DMS153 (cell line): ENCODE measurements at regions not wholly inside any gene's neighbourhood (a gene's known extent, or its start where the extent isn't known, plus 50 kb on each side); places are given as distances from the start of the nearest gene placed in this dataset.
A peak's percentile ranks its signal among the peaks of the same experiment; 100 is the strongest.
"Not testable (repeated sequence)": the region's sequence is repeated elsewhere in the genome, so short reads cannot be mapped to it uniquely, and the experiment has no call there.

Source experiments
- DNase-seq: peaks from one replicate; lab custom pipeline; 2025; lab: John Stamatoyannopoulos, UW

DNA sequence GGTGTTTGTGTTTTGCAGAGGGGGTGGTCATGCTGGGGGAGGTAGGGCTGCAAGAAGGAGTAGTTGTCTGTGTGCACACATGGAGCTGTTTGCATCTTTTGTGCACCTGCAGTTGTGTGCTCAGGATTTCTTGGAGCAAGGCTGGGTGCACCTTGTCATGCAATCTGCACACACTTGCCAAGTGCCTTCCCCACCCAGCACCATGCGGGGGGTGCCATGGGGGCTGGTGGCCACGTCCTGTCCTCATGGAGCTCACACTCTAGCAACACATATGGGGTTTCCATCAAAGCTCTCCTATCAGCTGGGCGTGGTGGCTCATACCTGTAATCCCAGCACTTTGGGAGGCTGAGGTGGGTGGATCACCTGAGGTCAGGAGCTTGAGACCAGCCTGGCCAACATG lies 111.6 kb downstream of the CRLF3 start:
- not testable (repeated sequence) for DNase-seq

DNA sequence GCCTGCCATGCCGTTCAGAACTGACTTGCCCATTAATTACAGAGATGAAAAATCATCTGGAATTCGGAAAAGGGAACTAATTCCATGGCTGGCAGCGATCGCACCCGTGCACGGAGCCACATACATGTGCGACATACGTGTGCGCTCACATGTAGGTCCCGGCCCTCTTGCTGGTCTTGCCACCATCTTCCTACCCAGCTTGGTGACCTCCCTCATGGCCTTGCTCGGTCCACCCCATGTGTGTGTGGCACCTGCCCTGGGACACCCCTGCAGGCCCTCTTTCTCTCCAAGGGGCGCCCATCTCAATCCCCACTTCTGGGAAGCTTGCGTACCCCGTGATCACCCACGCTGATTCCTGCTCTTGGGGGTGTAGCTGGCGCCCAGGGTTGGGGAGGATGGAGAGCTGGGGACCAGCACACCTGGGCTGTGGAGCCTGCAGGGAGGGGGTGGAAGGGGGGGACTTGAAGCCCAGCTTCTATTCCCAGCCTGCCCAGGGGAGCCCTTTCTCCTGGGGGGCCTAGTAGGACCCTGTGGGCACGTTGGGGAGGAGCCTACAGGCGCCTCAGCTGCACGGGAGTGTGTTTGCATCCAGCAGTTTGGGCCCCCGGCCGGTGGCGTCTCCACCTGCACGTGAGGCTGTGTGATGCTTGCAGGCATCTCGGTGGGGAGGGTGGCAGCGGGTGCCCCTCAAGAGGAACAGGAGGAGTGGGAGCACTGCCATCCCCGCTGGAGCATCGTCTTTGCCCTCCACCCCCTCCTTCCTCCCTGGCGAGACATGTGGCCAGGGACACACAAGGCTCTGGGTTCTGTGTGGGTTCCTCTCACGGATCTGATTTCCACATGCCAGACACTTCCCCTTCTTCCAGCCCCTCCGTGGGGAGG lies 112.6 kb downstream of the CRLF3 start:
- not testable (repeated sequence) for DNase-seq

DNA sequence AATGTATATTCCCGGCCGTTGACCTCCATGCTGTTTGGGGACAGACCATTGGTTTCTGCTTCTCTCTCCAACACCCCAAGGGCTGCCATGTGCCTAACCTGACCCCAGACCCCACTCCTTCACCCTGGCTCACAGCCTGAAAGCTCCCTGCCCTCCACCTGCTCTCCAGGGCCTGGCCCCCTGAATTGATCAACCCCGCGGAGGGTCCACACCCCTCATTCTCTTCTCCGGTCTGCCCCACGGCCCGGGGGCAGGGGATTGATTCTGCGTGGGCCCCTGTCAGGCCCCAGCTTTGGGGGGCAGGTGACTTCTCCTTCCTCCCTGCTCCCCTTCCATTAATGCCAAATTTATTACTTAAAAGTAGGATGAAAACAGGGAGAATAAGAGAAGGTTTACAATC lies 113.3 kb downstream of the CRLF3 start:
- DNase-seq, result not testable (repeated sequence)

DNA sequence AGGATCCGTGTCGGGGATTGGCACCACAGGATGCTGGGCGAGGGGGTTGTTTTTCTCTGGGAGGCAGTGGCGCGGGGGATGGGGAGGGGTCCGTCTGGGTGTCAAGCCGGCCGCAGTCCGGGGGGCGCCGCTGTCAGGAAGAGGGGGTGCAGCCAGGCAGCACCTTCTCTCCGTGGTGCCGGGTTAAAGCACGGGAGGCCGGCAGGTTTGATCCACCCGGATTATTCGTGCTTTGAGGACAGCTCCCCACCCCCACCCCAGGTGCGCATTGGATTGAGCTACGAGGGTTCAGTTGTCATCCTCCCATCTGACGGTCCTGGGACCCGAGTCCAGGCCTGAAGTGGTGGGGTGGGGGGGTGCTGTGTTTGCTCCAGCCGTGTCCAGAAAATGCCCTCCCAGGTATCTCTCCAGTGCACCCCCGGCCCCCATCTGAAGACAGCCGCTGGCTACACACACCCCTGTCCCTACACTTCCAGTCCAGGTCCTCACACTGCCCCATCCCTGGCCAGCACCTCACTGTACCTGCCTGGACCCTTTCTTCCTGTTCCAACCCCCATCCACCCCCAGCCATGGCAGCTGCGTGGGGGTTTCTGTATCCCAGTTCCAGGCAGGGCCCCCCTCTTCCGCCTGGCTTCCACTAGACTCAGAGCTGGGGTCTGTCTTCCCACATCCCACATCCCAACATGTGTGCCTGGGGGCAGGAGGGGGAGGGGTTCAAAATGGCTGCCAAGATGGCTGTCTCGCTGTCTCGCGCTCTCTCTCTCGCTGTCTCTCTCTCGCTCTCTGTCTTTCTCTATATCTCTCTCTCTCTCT lies 114.0 kb downstream of the CRLF3 start:
- DNase-seq, result not testable (repeated sequence)

DNA sequence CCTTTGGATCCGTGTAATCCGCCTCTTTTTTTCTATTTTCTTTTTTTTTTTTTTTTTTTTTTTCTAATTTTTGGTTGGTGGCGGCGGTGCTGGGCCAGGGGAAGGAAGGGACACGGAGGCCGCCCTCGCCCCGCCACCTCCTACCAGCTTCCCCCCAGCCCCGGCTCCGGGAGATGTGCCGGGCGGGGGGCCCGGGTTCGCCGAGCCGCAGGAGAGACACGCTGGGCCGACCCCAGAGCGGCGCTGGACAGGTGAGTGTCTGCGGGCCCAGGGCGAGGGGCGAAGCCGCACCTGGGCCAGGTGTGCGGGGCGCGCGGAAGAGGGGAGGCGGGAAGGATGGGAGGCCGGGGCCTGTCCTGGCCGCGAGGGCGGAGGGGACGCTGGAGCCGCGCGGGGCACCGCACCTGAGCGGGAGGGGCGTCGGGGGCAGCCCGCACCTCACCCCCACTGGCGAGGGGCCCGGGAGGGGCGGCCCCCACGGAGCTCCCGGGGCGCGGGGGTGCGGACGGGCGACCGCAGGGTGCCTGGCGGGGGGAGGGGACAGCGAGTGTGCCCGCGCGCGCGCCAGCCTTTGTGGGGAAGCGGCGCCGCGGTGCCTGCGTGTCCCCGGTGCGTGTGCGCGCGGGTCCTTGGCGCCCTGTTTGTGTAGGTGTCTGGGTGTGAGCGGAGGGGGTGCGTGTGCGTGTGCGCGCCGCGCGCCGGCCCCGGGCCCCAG lies 114.8 kb downstream of the CRLF3 start:
- DNase-seq, result not testable (repeated sequence)

DNA sequence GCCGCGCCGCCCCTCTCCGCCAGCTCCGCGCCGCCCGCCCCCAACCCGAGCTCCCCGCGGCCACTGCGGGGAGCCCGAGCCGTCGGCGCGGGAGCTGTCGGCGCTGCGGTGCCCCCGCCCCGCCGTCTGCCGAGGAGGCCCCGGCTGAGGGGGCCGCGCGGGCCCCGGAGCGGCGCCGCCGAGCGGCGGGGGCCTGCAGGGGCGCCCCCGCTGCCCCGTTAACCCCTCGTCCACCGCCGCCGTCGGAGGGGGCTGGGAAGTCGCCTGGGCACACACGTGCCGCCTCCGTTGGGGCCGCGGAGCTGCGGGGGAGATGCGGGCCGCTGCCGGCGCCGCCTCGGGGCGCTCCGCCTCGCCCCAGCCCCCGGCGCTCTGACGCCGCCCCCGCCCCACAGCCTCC lies 115.4 kb downstream of the CRLF3 start:
- DNase-seq, result not testable (repeated sequence)

DNA sequence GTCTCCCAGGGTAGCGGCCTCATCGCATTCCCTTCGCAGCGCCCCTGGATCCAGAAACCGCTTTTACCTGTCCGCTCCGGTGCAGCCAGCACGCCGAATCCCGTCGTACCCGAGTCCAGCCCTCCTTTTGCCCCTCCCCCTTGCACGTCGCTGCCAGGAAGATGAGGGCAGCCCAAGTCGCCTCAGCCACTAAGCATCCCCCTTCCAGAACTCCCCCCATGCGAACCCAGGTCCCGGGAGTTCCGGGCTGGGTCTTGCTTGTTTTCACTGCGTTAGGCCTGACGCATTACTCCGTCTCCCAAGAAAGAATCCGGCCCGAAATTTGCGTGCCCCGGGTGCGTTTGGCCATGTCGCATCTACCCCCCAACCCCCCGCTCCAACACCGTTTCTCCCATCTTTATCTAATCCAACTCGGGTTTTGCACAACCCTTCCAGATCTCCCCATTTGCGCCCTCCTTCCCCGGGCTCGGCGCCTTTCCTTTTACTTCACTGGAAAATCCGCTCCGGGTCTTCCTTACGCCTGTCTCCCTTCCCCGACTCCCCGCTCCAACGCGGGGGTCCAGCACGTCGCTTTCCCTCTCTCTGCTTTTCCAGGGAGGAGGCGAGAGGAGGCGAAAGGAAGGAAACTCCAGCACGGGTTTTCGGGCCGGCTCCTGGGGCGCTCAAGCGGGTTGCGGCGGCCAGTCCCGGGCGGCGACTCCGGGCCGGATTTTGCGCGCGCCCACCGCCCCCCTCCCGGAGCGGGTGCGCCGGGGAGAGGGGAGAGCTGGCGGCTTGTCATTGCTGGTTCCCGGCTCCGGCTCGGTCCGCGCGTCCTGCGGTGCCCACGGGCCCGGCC lies 116.0 kb downstream of the CRLF3 start:
- peak; percentile 92 for DNase-seq

DNA sequence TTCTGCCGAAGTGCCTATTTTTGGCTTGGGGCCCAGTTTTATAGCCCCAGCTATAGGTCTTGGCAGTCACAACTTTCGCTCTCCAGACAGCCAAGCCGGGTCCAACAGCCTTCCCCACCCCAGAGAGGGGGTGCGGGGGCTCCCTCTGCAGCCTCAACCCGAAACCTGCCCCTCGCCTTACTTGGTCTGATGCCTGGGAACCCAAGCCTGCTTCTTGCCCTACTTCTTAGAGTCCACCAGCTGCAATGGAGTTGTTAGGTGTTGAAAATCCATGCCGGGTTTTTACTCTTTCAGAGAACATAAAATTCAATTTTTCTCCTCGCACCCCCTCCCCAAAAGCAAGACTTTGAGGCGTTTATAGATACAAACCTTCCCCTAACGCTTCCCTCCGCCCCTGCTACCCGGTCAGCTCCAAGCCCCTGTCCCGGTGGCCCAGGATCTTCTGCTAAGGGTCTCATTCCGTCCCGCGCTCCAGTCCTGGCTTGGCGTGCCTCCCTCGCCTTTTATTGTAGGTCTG lies 116.7 kb downstream of the CRLF3 start:
- DNase-seq, result peak; percentile 60

DNA sequence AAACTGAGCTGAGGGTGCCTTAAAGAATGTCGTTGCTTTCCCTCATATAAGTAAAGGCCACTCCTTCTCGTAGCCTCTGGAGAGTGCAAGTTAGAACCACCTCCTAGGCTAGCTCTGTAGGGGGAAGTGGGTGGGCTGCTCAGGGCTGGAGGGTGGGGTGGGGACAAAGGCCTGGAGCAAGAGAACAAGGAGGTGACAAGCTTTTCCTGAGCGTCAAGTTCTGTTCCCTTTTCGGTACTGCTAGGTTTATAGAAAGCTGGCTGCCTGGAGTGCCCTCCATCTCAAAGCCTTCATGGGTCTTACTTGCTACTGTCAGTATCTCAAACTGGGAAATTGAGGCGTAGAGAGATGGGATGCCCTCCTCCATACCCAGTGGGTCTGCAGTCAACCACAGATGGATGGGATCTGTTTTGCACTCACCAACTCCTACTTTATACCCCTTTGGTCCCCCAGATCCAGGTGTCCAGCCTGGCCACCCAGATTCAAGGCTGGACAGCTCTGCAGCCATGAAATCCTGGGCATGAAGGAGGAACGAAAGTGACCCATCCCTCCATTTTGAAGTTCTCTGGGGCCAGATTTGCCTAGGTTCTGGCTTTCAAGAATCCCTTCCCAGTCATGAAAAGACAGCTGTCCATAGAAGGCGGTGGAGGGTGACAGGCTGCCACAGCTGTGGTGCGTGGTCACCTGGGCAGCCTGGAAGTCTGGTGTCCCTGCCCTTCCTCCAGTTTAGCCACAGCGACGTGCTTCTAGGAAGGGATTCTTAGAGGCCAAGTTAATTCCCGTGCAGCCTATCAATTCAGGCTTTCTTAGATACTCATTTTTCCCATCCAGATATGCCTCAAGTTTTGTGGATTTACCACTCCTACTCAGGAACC lies 117.8 kb downstream of the CRLF3 start:
- DNase-seq, result not testable (repeated sequence)

DNA sequence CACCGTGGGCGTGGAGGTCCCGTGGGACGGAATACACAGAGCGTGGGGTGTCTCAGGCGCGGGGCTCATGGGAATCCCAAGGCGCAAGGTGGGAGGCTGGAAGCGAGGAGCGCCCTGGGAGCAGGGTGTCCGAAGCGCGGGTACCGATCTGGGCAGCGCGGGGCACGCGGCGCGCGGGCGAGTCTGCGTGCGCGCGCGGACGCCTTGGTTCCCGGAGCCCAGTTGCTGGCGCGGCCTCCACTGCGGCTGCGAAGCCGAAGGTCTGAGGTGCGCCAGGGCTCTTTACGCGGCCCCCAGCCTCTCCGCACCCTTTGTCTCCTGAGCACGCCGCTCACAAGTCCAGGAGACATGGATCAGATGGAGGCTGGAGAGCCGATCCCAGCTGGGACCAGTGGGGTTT lies 118.5 kb downstream of the CRLF3 start:
- not testable (repeated sequence) for DNase-seq

DNA sequence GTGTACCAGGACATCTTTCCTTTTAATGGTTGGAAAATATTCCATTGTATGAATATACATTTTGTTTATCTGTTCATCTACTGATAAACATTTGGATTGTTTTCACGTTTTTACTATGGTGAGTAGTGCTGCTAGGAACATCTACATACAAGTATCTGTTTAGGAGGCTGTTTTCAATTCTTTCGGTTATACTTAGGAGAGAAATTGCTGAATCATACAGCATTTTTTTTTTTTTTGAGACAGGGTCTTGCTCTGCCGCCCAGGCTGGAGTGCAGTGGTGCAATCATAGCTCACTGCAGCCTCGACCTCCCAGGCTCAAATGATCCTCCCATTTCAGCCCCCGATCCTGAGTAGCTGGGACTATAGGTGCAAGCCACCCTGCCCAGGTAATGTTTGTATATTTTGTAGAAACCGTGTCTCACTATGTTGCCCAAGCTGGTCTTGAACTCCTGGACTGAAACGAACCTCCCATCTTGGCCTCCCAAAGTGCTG lies 122.9 kb downstream of the CRLF3 start:
- no peak for DNase-seq

DNA sequence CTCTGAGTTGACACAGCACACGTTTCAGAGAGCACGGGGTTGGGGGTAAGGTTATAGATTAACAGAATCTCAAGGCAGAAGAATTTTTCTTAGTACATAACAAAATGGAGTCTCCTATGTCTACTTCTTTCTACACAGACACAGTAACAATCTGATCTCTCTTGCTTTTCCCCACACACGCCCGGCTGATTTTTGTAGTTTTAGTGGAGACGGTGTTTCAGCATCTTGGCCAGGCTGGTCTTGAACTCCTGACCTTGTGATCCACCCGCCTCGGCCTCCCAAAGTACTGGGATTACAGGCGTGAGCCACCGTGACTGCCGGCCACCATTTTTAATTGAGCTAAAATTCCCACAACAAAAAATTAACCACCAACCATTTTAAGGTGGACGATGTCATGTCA lies 123.7 kb downstream of the CRLF3 start:
- DNase-seq, result not testable (repeated sequence)

DNA sequence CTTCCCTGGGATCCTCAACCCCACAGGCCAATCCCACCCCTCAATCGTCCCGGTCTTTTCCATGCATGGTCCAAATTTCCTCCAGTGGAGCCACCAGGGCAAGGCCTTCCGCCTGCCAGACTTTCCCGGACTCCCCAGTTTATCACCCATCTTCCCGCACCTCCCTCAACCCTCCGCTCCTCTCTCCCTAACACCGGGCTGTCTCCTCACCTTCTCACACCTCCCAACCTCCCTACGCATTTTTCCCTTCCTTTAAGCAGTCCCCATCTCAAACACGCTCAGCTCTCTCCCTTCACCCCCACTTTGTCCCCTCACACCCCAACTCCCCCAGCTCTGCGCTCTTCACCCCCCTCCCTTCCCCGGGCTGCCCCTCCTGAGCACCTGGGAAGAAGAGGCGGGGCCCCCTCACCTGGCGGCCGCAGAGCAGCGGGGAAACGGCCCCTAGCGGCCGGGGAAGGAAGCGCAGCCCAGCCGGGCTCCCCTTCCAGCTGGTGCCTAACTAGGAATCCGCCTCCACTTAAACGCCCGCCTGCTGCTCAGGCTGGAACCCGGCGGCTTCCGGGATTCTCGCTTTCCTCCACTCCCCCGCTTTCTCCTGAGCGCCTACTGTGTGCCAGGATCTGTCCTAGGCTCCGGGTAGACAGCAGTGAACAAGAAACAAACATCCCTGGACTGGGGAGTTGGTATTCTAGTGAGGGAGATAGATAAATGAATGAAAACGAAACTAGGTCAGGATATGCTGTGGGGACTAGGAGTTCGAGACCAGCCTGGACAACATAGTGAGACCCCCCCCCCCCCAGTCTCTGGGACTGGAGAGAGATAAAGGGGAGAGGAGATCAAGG lies 126.7 kb downstream of the CRLF3 start:
- DNase-seq, result peak; percentile 72

DNA sequence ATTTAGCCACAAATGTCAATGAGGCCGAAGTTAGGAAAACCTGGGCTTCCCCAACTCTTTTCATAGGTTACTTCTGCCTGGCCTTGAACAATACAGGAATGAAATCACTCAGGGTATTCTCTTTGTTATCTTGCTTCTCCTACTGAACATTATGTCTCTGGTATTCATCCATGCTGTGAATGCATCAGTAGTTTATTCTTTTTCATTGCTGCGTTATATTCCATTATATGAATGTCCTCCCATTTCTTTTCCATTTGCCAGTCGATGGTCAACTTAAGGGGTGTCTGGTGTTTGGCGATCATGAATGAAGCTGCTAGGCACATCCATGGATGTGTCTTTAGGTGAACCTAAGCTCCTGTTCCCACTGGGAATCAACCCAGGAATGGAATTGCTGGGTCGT lies 128.3 kb downstream of the CRLF3 start:
- no peak for DNase-seq

DNA sequence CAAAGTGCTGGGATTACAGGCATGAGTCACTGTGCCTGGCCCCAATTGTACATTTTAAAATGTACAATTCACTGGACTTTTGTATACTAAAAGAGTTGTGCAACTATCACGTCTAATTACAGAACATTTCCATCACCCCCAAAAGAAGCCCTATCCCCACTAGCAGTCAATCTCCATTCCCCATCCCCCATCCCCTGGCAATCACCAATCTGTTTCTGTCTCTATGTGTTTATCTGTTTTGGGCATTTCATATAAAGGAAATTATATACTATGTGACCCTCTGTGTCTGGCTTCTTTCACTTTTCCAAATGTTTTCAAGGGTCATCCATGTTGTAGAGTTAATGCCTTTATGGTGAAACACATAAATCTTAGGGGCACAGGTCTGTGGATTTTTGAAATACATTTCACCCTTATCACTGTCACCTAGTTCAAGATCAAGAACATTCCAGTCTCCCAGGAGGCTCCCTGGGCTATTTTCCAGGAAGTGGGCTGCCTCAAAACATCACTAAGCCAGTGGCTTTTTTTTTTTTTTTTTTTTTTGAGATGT lies 129.2 kb downstream of the CRLF3 start:
- peak; percentile 9 for DNase-seq

DNA sequence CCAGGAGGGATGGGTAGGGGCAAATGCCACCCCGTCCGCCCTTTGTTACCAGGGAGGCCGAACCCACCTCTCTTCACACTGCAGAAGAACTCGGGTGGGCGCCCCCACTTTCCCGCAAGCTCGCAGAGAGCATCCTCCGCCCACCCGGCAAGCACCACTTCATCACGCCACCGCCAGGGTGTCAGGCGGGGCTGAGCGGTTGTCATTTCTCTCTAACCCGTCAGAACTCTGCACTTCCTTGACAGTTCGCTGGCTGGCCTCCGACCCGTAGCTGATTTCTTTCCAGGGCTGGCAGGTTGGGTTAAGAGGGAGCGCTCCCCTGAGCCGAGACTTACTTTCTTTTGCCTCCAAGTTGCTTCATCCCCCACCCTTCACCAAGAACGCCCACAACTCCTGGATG lies 130.7 kb downstream of the CRLF3 start:
- DNase-seq, result peak; percentile 9

DNA sequence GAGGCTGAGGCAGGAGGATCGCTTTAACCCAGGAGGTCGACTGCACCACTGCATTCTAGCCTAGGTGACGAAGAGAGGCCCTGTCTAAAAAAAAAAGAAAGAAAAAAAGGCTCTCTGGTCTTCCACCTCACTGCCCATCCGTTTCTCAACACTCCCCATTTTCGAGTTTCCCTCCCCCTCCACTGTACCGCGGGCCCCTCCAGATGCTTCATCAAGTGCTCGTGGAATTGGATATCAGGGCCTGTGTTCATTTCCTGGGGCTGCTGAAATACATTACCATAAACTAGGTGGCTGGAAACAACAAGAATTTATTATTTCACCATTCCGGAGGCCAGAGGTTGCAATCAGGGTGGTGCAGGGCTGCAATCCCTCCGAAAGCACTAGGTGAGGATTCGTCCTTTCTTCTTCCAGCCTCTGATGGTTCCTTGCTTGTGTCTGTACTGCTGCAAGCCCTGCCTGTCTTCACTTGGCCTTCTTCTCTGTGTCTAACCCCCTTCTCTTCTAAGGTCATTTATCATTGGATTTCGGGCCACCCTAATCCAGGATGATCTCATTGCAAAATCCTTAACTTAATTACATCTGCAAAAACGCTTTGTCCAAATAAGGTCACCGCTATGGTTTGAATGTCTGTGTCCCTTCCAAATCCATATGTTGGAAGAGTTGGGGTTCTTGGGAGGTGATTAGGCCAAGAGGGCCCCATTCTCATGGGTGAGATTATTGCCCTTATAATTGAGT lies 135.1 kb downstream of the CRLF3 start:
- not testable (repeated sequence) for DNase-seq
